Esophagus squamous epithelium (tissue), 5 donors: ENCODE measurements at regions not wholly inside any gene's neighbourhood (a gene's known extent, or its start where the extent isn't known, plus 50 kb on each side); places are given as distances from the start of the nearest gene placed in this dataset.

Experiments used
- DNase-seq: peaks from one replicate; lab custom pipeline; 2025; lab: John Stamatoyannopoulos, UW
- H3K27ac ChIP-seq, 4 donors: fragments of 200-600 bp; sonication (generic); one replicate each; pipeline ENCODE4 v1.5.1; 2016 to 2019; ENCODE audit warnings: mild to moderate bottlenecking in 1 of 4
- H3K27me3 ChIP-seq, 4 donors: fragments of 200-600 bp; sonication (generic); 1 replicate in 3 of 4; 2 replicates in 1 of 4; pipeline versions ENCODE4 v1.5.1 to v1.6.0; 2017 to 2021; ENCODE audit warnings: antibody characterized with exemption in 1 of 4
- H3K36me3 ChIP-seq, 3 donors: fragments of 200-600 bp; sonication (generic); one replicate each; pipeline ENCODE4 v1.5.1; 2016 to 2019
- H3K4me1 ChIP-seq, 3 donors: fragments of 200-600 bp; sonication (generic); one replicate each; pipeline ENCODE4 v1.5.1; 2017 to 2019
- H3K4me3 ChIP-seq, 4 donors: fragments of 200-600 bp; sonication (generic); 1 replicate in 3 of 4; 2 replicates in 1 of 4; pipeline ENCODE4 v1.5.1; 2016 to 2019; ENCODE audit warnings: mild to moderate bottlenecking in 2 of 4, moderate library complexity in 1 of 4
- H3K9me3 ChIP-seq, 3 donors: fragments of 200-600 bp; sonication (generic); one replicate each; pipeline ENCODE4 v1.5.1; 2016 to 2019
- CTCF ChIP-seq, 6 experiments: fragments of 450-650 bp in 4 of 6; fragments of 200-600 bp in 2 of 6; sonication (generic) in 2 of 6; IDR thresholded peaks; one replicate each; pipeline ENCODE4 v1.5.1; 2016 to 2019; ENCODE audit warnings: antibody characterized with exemption in 6 of 6, mild to moderate bottlenecking in 4 of 6, moderate library complexity in 4 of 6
- POLR2A ChIP-seq, 4 donors: fragments of 450-650 bp; IDR thresholded peaks; one replicate each; pipeline ENCODE4 v1.6.1; 2017; ENCODE audit warnings: antibody characterized with exemption in 4 of 4, mild to moderate bottlenecking in 4 of 4, moderate library complexity in 3 of 4
- WGBS, 2 donors: methylation state at CpG; one replicate each; pipeline ENCODE4 v1.1.5; 2018; 5-methylcytosine and 5-hydroxymethylcytosine counted together
- intact Hi-C: fragments of 100-400 bp; cut with DNase I; formaldehyde crosslinking; loops from one replicate; pipeline ENCODE4 v1.15.0; 2022
- donor health status: DM: yes; HTN: yes; CAD: no.

- no peak overlapping the region for H3K27ac ChIP-seq
- H3K9me3 ChIP-seq, result no peaks in the 10 kb centered on the region
- intact Hi-C loops, result no loop called here
- no peaks in the 10 kb centered on the region for H3K4me1 ChIP-seq
- 35 to 46% methylated on average over 4 of the region's 4 CpGs for WGBS, 2 donors
- H3K27me3 ChIP-seq, result no peaks in the 10 kb centered on the region
- DNase-seq, result no peak
- no peaks in the 10 kb centered on the region for H3K36me3 ChIP-seq
- H3K4me3 ChIP-seq, result no peak overlapping the region
- TF ChIP-seq POLR2A (IDR thresholded peaks at IDR 0.05), result no peak
- no peak for TF ChIP-seq CTCF (IDR thresholded peaks at IDR 0.05)
These were observed 166.3 kb upstream of the DTNBP1 start for GRCh38 chr6:15829156-15829555.

- Histone ChIP-seq H3K4me3 (no peak overlapping the region), H3K27me3 (no peaks in the 10 kb centered on the region), H3K36me3 (no peaks in the 10 kb centered on the region), H3K9me3 (no peaks in the 10 kb centered on the region), H3K27ac (no peak overlapping the region), H3K4me1 (no peaks in the 10 kb centered on the region)
- TF ChIP-seq CTCF (IDR thresholded peaks at IDR 0.05), result no peak
- TF ChIP-seq POLR2A (IDR thresholded peaks at IDR 0.05), result no peak
- intact Hi-C loops, result no loop called here
- WGBS, 2 donors, result 90 to 91% methylated on average over 4 to 5 of the region's 8 CpGs
- no peak for DNase-seq
These were observed 164.8 kb upstream of the DTNBP1 start for GRCh38 chr6:15827496-15828255.

- 93 to 98% methylated on average over 5 of the region's 5 CpGs for WGBS, 2 donors
- H3K27ac ChIP-seq, result no peak overlapping the region
- no peaks in the 10 kb centered on the region for H3K4me1 ChIP-seq
- TF ChIP-seq POLR2A (IDR thresholded peaks at IDR 0.05), result no peak
- TF ChIP-seq CTCF (IDR thresholded peaks at IDR 0.05), result no peak
- intact Hi-C loops, result no loop called here
- DNase-seq, result no peak
- peaks cover 0 to 2% (median 0%) of the 10 kb centered on the region in 4 donors for H3K27me3 ChIP-seq
- no peak overlapping the region for H3K4me3 ChIP-seq
- no peaks in the 10 kb centered on the region for H3K36me3 ChIP-seq
- H3K9me3 ChIP-seq, result no peaks in the 10 kb centered on the region
These were observed 164.0 kb upstream of the DTNBP1 start for GRCh38 chr6:15826814-15827318.

- TF ChIP-seq POLR2A (IDR thresholded peaks at IDR 0.05) (no peak), CTCF (IDR thresholded peaks at IDR 0.05) (no peak)
- 80 to 83% methylated on average over 8 of the region's 8 CpGs for WGBS, 2 donors
These were observed 162.6 kb upstream of the DTNBP1 start for GRCh38 chr6:15825332-15825930.

GRCh38 chr6:15824811-15825210 is 162.0 kb upstream of the DTNBP1 start:
- H3K9me3 ChIP-seq, result no peaks in the 10 kb centered on the region
- WGBS, 2 donors, result 78 to 89% methylated on average over 5 of the region's 5 CpGs
- intact Hi-C loops, result no loop called here

More at GRCh38 chr6:15825332-15825930, 162.6 kb upstream of the DTNBP1 start:
- no peaks in the 10 kb centered on the region for H3K9me3 ChIP-seq
- H3K27ac ChIP-seq, result no peak overlapping the region
- no peaks in the 10 kb centered on the region for H3K4me1 ChIP-seq
- intact Hi-C loops, result no loop called here
- no peak for DNase-seq
- H3K36me3 ChIP-seq, result no peaks in the 10 kb centered on the region
- peaks cover 0 to 4% (median 0%) of the 10 kb centered on the region in 4 donors for H3K27me3 ChIP-seq
- H3K4me3 ChIP-seq, result no peak overlapping the region

More at GRCh38 chr6:15824811-15825210, 162.0 kb upstream of the DTNBP1 start:
- Histone ChIP-seq H3K4me1 (no peaks in the 10 kb centered on the region), H3K27me3 (peaks cover 0 to 4% (median 0%) of the 10 kb centered on the region in 4 donors), H3K4me3 (no peak overlapping the region), H3K36me3 (no peaks in the 10 kb centered on the region), H3K27ac (no peak overlapping the region)
- TF ChIP-seq CTCF (IDR thresholded peaks at IDR 0.05), result no peak
- TF ChIP-seq POLR2A (IDR thresholded peaks at IDR 0.05), result no peak
- DNase-seq, result no peak
